Endodermal cell (in vitro differentiated cells): ENCODE measurements at regions not wholly inside any gene's neighbourhood (a gene's known extent, or its start where the extent isn't known, plus 50 kb on each side); places are given as distances from the start of the nearest gene placed in this dataset.

Source experiments
- DNase-seq: peaks from one replicate; pipeline ENCODE4 v3.0.0-alpha.2; 2017
- H3K27ac ChIP-seq: 2 replicates; pipeline ENCODE4 v1.5.1; 2013; ENCODE audit warnings: mild to moderate bottlenecking, low read depth, low read length, moderate library complexity
- H3K27me3 ChIP-seq: 2 replicates; pipeline ENCODE4 v1.6.1; 2013; ENCODE audit warnings: mild to moderate bottlenecking, low read length, moderate library complexity; ENCODE audit not compliant: insufficient read depth, control insufficient read depth, poor library complexity, severe bottlenecking
- H3K36me3 ChIP-seq: 2 replicates; pipeline ENCODE4 v1.7.0; 2013; ENCODE audit warnings: mild to moderate bottlenecking, low read length, moderate library complexity; ENCODE audit not compliant: control insufficient read depth, insufficient read depth
- H3K4me1 ChIP-seq: one replicate; pipeline ENCODE4 v1.7.0; 2013; ENCODE audit warnings: low read length; ENCODE audit not compliant: control insufficient read depth, insufficient read depth
- H3K4me3 ChIP-seq: 2 replicates; pipeline ENCODE4 v1.5.1; 2013; ENCODE audit warnings: mild to moderate bottlenecking, low read length, moderate library complexity
- H3K9ac ChIP-seq: 2 replicates; pipeline ENCODE4 v1.6.1; 2013; ENCODE audit warnings: mild to moderate bottlenecking, low read length, moderate library complexity; ENCODE audit not compliant: poor library complexity, severe bottlenecking; ENCODE audit errors: extremely low read depth
- H3K9me3 ChIP-seq: 2 replicates; pipeline ENCODE4 v1.6.1; 2013; ENCODE audit warnings: mild to moderate bottlenecking, low read length, moderate library complexity; ENCODE audit not compliant: control insufficient read depth
- H3K27ac Mint-ChIP-seq: 2 replicates; pipeline ENCODE4 v1.8.0; 2020; ENCODE audit warnings: mixed read lengths
- H3K27me3 Mint-ChIP-seq: 2 replicates; pipeline ENCODE4 v1.8.0; 2021; ENCODE audit warnings: mild to moderate bottlenecking, mixed read lengths; ENCODE audit not compliant: insufficient read depth
- H3K36me3 Mint-ChIP-seq: 2 replicates; pipeline ENCODE4 v1.8.0; 2020; ENCODE audit warnings: low read depth, mixed read lengths
- H3K4me1 Mint-ChIP-seq: 2 replicates; pipeline ENCODE4 v1.8.0; 2020; ENCODE audit warnings: mixed read lengths
- H3K4me3 Mint-ChIP-seq: 2 replicates; pipeline ENCODE4 v1.8.0; 2020; ENCODE audit warnings: mild to moderate bottlenecking, moderate library complexity, mixed read lengths
- H3K9me3 Mint-ChIP-seq: 2 replicates; pipeline ENCODE4 v1.8.0; 2020; ENCODE audit warnings: mild to moderate bottlenecking, mixed read lengths
- CTCF ChIP-seq: fragments of 200-600 bp; sonication (generic); conservative IDR thresholded peaks from 2 replicates; pipeline ENCODE4 v1.5.0; 2021; ENCODE audit warnings: antibody characterized with exemption, mild to moderate bottlenecking
- WGBS, 2 experiments: methylation state at CpG; one replicate each; pipeline versions ENCODE4 v1.1.5 to v1.1.7; 2013; ENCODE audit warnings: missing lambda C conversion rate in 2 of 2, mixed read lengths in 1 of 2; ENCODE audit not compliant: insufficient coverage in 1 of 2, insufficient read length in 1 of 2; 5-methylcytosine and 5-hydroxymethylcytosine counted together

GRCh38 chr4:153095448-153096204 is 108.6 kb upstream of the TRIM2 start:
- TF ChIP-seq CTCF: no peak
- H3K9ac ChIP-seq: no peak overlapping the region
- H3K36me3 ChIP-seq: no peaks in the 10 kb centered on the region
- Mint-ChIP-seq H3K4me3 (no peak overlapping the region), H3K4me1 (peaks cover 2% of the 10 kb centered on the region), H3K36me3 (no peaks in the 10 kb centered on the region), H3K27ac (no peak overlapping the region), H3K27me3 (no peaks in the 10 kb centered on the region), H3K9me3 (no peaks in the 10 kb centered on the region)
- no peaks in the 10 kb centered on the region for H3K9me3 ChIP-seq
- DNase-seq: no peak
- H3K4me3 ChIP-seq: no peak overlapping the region
- no peaks in the 10 kb centered on the region for H3K27me3 ChIP-seq
- H3K4me1 ChIP-seq: no peaks in the 10 kb centered on the region
- H3K27ac ChIP-seq: no peak overlapping the region
- 85 to 91% methylated on average over 12 to 14 of the region's 14 CpGs for WGBS, 2 experiments

- Mint-ChIP-seq H3K4me1 (peaks cover 2% of the 10 kb centered on the region), H3K36me3 (no peaks in the 10 kb centered on the region), H3K27me3 (no peaks in the 10 kb centered on the region), H3K9me3 (no peaks in the 10 kb centered on the region), H3K4me3 (no peak overlapping the region), H3K27ac (no peak overlapping the region)
- H3K4me3 ChIP-seq: no peak overlapping the region
- H3K27me3 ChIP-seq: no peaks in the 10 kb centered on the region
- no peaks in the 10 kb centered on the region for H3K36me3 ChIP-seq
- no peak for DNase-seq
- no peak for TF ChIP-seq CTCF
- H3K4me1 ChIP-seq: no peaks in the 10 kb centered on the region
- H3K27ac ChIP-seq: no peak overlapping the region
- no peaks in the 10 kb centered on the region for H3K9me3 ChIP-seq
- 67 to 95% methylated on average over 1 to 3 of the region's 3 CpGs for WGBS, 2 experiments
- no peak overlapping the region for H3K9ac ChIP-seq
These were observed 107.9 kb upstream of the TRIM2 start for GRCh38 chr4:153096344-153096743.

- no peak for TF ChIP-seq CTCF
- no peak for DNase-seq
- peaks cover 2% of the 10 kb centered on the region for H3K4me1 Mint-ChIP-seq
- Histone ChIP-seq H3K4me3 (no peak overlapping the region), H3K27me3 (no peaks in the 10 kb centered on the region), H3K4me1 (no peaks in the 10 kb centered on the region), H3K9ac (no peak overlapping the region), H3K9me3 (no peaks in the 10 kb centered on the region), H3K27ac (no peak overlapping the region), H3K36me3 (no peaks in the 10 kb centered on the region)
- peaks cover 7% of the 10 kb centered on the region for H3K27me3 Mint-ChIP-seq
- no peak overlapping the region for H3K27ac Mint-ChIP-seq
- no peak overlapping the region for H3K4me3 Mint-ChIP-seq
- WGBS, 2 experiments: 69 to 79% methylated on average over 3 of the region's 3 CpGs
- H3K36me3 Mint-ChIP-seq: no peaks in the 10 kb centered on the region
- H3K9me3 Mint-ChIP-seq: no peaks in the 10 kb centered on the region
These were observed 105.8 kb upstream of the TRIM2 start for GRCh38 chr4:153098427-153098826.
